Gastrocnemius medialis (tissue), 4 donors: ENCODE measurements at regions not wholly inside any gene's neighbourhood (a gene's known extent, or its start where the extent isn't known, plus 50 kb on each side); places are given as distances from the start of the nearest gene placed in this dataset.

ENCODE experiments used
- CTCF ChIP-seq, 5 experiments: fragments of 450-650 bp in 3 of 5; fragments of 200-600 bp in 2 of 5; sonication (generic) in 2 of 5; IDR thresholded peaks in 4 of 5; conservative IDR thresholded peaks in 1 of 5; 1 replicate in 4 of 5; 2 replicates in 1 of 5; pipeline ENCODE4 v1.5.1; 2016 to 2019; ENCODE audit warnings: antibody characterized with exemption in 5 of 5, mild to moderate bottlenecking in 3 of 5, moderate library complexity in 3 of 5
- POLR2A ChIP-seq, 2 donors: fragments of 450-650 bp; IDR thresholded peaks; one replicate each; pipeline ENCODE4 v1.6.1; 2017; ENCODE audit warnings: antibody characterized with exemption in 2 of 2, mild to moderate bottlenecking in 2 of 2, moderate library complexity in 2 of 2

- TF ChIP-seq CTCF (IDR thresholded peaks at IDR 0.05 in 4 of 5, conservative IDR thresholded peaks at IDR 0.05 in 1 of 5) (no peak), POLR2A (IDR thresholded peaks at IDR 0.05) (no peak)
Measured at GRCh38 chr4:81665045-81665444, 193.3 kb upstream of the RASGEF1B start.
